ENCODE measurements at regions not wholly inside any gene's neighbourhood (a gene's known extent, or its start where the extent isn't known, plus 50 kb on each side); places are given as distances from the start of the nearest gene placed in this dataset.
A peak's percentile ranks its signal among the peaks of the same experiment; 100 is the strongest.

GRCh38 chr2:75790814-75791467 lies 80.2 kb upstream of the GCFC2 start:
- DNase-seq, result peak; percentile 3 to 16

GRCh38 chr2:75790121-75790813 lies 79.6 kb upstream of the GCFC2 start:
- no peak for DNase-seq

- DNase-seq, result no peak
Measured at GRCh38 chr2:75788902-75789301, 78.2 kb upstream of the GCFC2 start.

DNA sequence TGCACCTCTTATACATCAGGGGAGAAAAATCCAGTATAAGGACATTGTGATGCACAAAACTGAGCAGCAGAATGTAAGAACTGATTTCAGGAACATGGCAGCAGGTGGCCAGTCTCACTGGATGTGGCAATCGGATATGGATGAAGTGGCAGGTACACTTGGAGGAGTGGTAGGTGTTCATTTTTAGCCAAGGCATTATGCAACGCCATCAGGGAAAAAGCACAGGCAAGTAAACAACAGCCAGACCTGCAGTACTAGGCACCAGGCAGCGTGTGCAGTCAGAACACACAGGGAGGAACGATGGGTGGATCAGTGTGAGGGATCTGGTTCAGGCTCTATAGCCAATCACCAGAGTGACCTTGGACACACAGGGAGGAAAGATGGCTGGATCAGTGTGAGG lies 77.4 kb upstream of the GCFC2 start:
- DNase-seq, result no peak

DNA sequence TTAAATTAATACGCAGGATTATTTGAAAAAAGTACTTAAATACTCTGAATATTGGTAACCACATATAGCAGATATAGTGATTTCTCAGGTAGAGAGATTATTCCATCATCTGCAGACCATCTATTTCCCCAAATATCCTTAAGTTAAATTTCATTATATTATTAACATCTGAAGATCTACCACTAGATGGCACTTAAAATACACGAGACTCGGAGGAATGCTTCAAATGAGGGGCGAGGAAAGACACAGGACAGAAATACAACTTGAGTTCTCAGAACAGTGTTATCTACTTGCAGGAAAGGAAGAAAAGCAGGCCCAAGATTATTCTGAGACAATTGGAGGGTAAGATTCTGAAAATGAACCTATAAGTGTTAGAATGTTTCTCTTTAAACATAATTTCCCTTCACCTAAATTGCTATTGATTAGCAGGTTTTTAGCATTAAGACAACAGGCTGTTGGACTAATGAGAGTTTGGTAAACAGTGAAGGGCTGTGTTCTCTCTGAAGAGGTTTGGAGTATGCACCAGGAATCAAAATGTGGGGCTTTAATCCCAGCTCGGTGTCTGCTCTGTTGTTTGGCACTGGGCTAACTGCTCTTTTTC lies 76.9 kb upstream of the GCFC2 start:
- peak in 1 of 2 experiments; percentile 65 for DNase-seq

DNA sequence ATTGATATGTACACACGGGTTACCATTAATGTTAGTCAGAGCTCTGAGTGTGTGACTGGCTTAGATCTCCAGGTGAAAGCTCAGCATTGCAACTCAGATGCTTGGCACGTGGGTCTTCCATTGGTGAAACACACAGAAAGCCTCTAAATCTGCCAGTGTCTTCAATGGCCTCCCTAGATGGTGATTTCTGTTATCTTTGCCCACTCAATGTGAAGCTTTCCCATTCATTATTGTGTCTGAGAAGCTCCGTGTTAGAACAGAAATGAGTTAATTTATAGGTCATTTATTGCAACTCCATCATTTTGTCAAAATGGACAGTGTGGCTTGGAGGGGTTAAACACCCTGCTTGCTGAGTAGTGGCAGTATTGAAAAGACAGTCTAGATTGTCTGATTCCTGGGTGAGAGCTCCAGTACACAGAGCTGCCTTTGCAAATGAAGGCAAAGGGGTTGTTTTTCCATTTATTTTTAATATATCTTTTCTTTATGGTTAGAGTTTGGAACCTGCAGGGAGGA lies 64.7 kb upstream of the GCFC2 start:
- DNase-seq, result no peak

- no peak for DNase-seq
Measured at GRCh38 chr2:75772908-75773630, 62.4 kb upstream of the GCFC2 start.

DNA sequence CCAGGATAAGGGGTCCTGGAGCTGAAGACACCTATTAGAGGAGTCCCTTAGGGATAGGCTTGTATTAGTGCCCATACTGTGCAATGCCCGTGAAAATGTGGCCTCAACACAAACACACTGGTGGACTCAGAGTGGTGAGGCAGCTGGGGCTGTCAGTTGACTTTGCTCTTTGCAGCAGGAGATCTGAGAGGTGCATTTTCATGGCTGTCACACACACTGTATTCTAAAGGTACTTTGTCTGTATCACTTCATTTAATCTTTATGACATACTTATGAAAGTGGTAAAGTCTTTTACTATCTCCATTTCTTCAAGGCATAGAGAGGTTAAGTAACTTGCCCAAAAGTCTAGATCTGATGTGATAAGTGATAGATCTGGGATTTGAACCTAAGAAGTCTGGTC lies 55.1 kb upstream of the GCFC2 start:
- no peak for DNase-seq

GRCh38 chr2:75764611-75765010 lies 53.9 kb upstream of the GCFC2 start:
- DNase-seq, result no peak

All from NCI-H526 (cell line).